HepG2 (cell line): ENCODE measurements at regions not wholly inside any gene's neighbourhood (a gene's known extent, or its start where the extent isn't known, plus 50 kb on each side); places are given as distances from the start of the nearest gene placed in this dataset.

Experiments
- ATAC-seq: fragments of 200-7000 bp; cut with Tn5 transposase; 3 replicates; pipeline ENCODE4 v1.9.1; 2020; ENCODE audit warnings: mild to moderate bottlenecking, moderate library complexity
- BruUV-seq: library from RNA; stranded (reverse); fragments of 400-500 nt; replicated peaks from 2 replicates; lab custom pipeline; 2021; lab: Mats Ljungman, UMichigan
- CTCF ChIA-PET: fragments of 300-600 bp; formaldehyde crosslinking; extraction: SDS; loops from one replicate; lab custom pipeline; 2021; ENCODE audit warnings: low total read pairs, inconsistent platforms, low intra/inter-chr PET ratio; lab: Yijun Ruan, JAX
- POLR2A ChIA-PET: fragments of 350-600 bp; sonication (Branson Sonifier 250); formaldehyde crosslinking; loops from one replicate; lab custom pipeline; 2020; ENCODE audit warnings: antibody characterized with exemption, inconsistent platforms; lab: Yijun Ruan, JAX
- DNase-seq: peaks from one replicate; pipeline ENCODE4 v3.0.0-alpha.2; 2015; ENCODE audit warnings: low spot score
- FAIRE-seq: peaks from 3 replicates; lab custom pipeline; 2011; peaks lifted over from hg19 to GRCh38; lab: Jason Lieb, UNC
- H2AFZ ChIP-seq: one replicate; pipeline ENCODE4 v1.6.1; 2011; ENCODE audit warnings: low read length, inconsistent platforms
- H3K27ac ChIP-seq: fragments of 300-600 bp; 3 replicates; pipeline ENCODE4 v1.8.0; 2011; ENCODE audit warnings: mixed run types, mild to moderate bottlenecking, mixed read lengths, low read length, inconsistent platforms; ENCODE audit not compliant: insufficient read depth; ENCODE audit errors: extremely low read length
- H3K27me3 ChIP-seq, 2 experiments: fragments of 200-600 bp in 1 of 2; 2 replicates in 1 of 2; 3 replicates in 1 of 2; pipeline versions ENCODE4 v1.6.0 to v1.8.0; 2011; ENCODE audit warnings: low read length in 2 of 2, mild to moderate bottlenecking in 2 of 2, moderate library complexity in 2 of 2, inconsistent platforms in 1 of 2; ENCODE audit not compliant: insufficient read depth in 2 of 2, control insufficient read depth in 1 of 2
- H3K36me3 ChIP-seq, 2 experiments: fragments of 200-600 bp in 1 of 2; replicated peaks in 1 of 2; 2 replicates in 1 of 2; 3 replicates in 1 of 2; pipeline versions ENCODE4 v1.5.1 to v1.8.0; 2011; ENCODE audit warnings: low read length in 2 of 2, inconsistent platforms in 1 of 2; ENCODE audit not compliant: insufficient read depth in 2 of 2, control insufficient read depth in 1 of 2
- H3K4me1 ChIP-seq: 2 replicates; pipeline ENCODE4 v1.5.1; 2012; ENCODE audit warnings: low read length, inconsistent platforms; ENCODE audit not compliant: insufficient read depth
- H3K4me2 ChIP-seq: 2 replicates; pipeline ENCODE4 v1.6.0; 2011; ENCODE audit warnings: low read depth, low read length, inconsistent platforms
- H3K4me3 ChIP-seq, 3 experiments: fragments of 200-600 bp in 1 of 3; sonication (generic), shearing (Covaris generic) in 1 of 3; replicated peaks in 1 of 3; 2 replicates each; pipeline ENCODE4 v1.5.1; 2011 to 2016; ENCODE audit warnings: low read length in 3 of 3, inconsistent platforms in 2 of 3, low read depth in 2 of 3, mild to moderate bottlenecking in 2 of 3, control low read depth in 1 of 3, mixed read lengths in 1 of 3; ENCODE audit not compliant: insufficient read depth in 1 of 3
- H3K79me2 ChIP-seq: one replicate; pipeline ENCODE4 v1.6.1; 2011; ENCODE audit warnings: low read length, inconsistent platforms; ENCODE audit not compliant: insufficient read depth
- H3K9ac ChIP-seq: 2 replicates; pipeline ENCODE4 v1.6.0; 2011; ENCODE audit warnings: mild to moderate bottlenecking, low read depth, low read length, inconsistent platforms; ENCODE audit not compliant: insufficient read depth
- H3K9me3 ChIP-seq: 2 replicates; pipeline ENCODE4 v1.5.1; 2012; ENCODE audit warnings: mild to moderate bottlenecking, low read length
- H4K20me1 ChIP-seq: 2 replicates; pipeline ENCODE4 v1.6.0; 2011; ENCODE audit warnings: inconsistent platforms, mild to moderate bottlenecking, low read length, moderate library complexity; ENCODE audit not compliant: insufficient read depth
- ATF6 ChIP-seq: sonication (generic); formaldehyde crosslinking; conservative IDR thresholded peaks from 2 replicates; pipeline ENCODE4 v1.4.0; 2020; ENCODE audit warnings: missing genetic modification reagents
- ATM ChIP-seq: fragments of 450-650 bp; IDR thresholded peaks from 2 replicates; pipeline ENCODE4 v1.7.1; 2017; ENCODE audit warnings: mild to moderate bottlenecking, borderline replicate concordance
- FOXK1 ChIP-seq: sonication (generic); formaldehyde crosslinking; IDR thresholded peaks from 2 replicates; pipeline ENCODE4 v1.4.0; 2020; ENCODE audit warnings: low read depth, missing genetic modification reagents, borderline replicate concordance
- GPN1 ChIP-seq: sonication (generic); formaldehyde crosslinking; IDR thresholded peaks from 2 replicates; pipeline ENCODE4 v1.5.1; 2020; ENCODE audit warnings: missing genetic modification reagents, borderline replicate concordance
- HOXA3 ChIP-seq: sonication (generic); formaldehyde crosslinking; IDR thresholded peaks from 2 replicates; pipeline ENCODE4 v1.5.0; 2020; ENCODE audit warnings: missing genetic modification reagents
- SPEN ChIP-seq: sonication (generic); formaldehyde crosslinking; IDR thresholded peaks from 2 replicates; pipeline ENCODE4 v1.5.1; 2020; ENCODE audit warnings: low read depth, mild to moderate bottlenecking, missing genetic modification reagents
- ZKSCAN5 ChIP-seq: sonication (generic); formaldehyde crosslinking; IDR thresholded peaks from 2 replicates; pipeline ENCODE4 v1.5.1; 2020; ENCODE audit warnings: mild to moderate bottlenecking, missing genetic modification reagents
- ZNF282 ChIP-seq: fragments of 450-650 bp; IDR thresholded peaks from 2 replicates; pipeline ENCODE4 v1.6.1; 2018; ENCODE audit not compliant: partially characterized antibody
- WGBS: methylation state at CpG from one replicate; pipeline ENCODE4 v1.1.6; 2017; ENCODE audit warnings: low lambda C conversion rate; 5-methylcytosine and 5-hydroxymethylcytosine counted together
- in situ Hi-C: cut with HindIII; loops from 2 replicates; pipeline ENCODE4 v1.10.0; 2017; ENCODE audit warnings: low pct_unique_long_range_greater_than_20kb; ENCODE audit not compliant: extremely low pct_ligation_motif_present
- intact Hi-C: fragments of 100-400 bp; cut with micrococcal nuclease; formaldehyde crosslinking; loops from one replicate; pipeline ENCODE4 v1.10.0; 2022; ENCODE audit not compliant: unreplicated experiment
- TF ChIP-seq, protein P1 (sequence below): IDR thresholded peaks from 2 replicates; pipeline ENCODE4 v1.6.1; 2018; ENCODE audit warnings: missing genetic modification reagents

DNA sequence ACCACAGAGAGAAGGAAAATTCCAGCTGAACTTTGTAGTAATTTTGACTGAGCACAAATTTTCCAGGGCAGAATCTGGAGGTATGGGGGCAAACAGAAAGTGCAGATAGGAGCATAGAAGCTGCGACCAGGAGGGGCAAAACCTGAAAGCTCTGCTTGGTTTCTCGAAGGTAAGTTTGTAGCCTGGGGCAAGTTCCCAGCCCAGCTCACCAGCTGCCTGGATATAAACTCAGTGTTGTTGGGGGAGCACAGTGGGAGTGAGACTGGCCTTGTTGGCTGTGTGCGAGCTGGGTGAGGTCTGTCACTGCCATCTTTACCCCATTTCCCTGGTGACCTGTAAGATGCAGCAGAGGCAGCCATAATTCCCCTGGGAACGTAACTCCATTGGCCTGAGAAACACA is 213.5 kb upstream of the POF1B start:
- Histone ChIP-seq H2AFZ (no peak overlapping the region), H3K4me2 (no peak overlapping the region), H3K27ac (no peak overlapping the region), H3K79me2 (no peaks in the 10 kb centered on the region), H3K27me3 (no peaks in the 10 kb centered on the region), H3K36me3 (no peaks in the 10 kb centered on the region)
- DNase-seq: no peak
- ChIA-PET POLR2A (no interaction called here), CTCF (no interaction called here)
- no TSS peak for BruUV-seq
- intact Hi-C loops: no loop called here
- ATAC-seq: no peak
- TF ChIP-seq, protein P1, sequence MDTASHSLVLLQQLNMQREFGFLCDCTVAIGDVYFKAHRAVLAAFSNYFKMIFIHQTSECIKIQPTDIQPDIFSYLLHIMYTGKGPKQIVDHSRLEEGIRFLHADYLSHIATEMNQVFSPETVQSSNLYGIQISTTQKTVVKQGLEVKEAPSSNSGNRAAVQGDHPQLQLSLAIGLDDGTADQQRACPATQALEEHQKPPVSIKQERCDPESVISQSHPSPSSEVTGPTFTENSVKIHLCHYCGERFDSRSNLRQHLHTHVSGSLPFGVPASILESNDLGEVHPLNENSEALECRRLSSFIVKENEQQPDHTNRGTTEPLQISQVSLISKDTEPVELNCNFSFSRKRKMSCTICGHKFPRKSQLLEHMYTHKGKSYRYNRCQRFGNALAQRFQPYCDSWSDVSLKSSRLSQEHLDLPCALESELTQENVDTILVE (CRISPR knock-in tag): no peak
- TF ChIP-seq ZKSCAN5 (no peak), SPEN (CRISPR knock-in tag) (no peak), ZNF282 (no peak), ATF6 (CRISPR knock-in tag) (no peak), GPN1 (CRISPR knock-in tag) (no peak), HOXA3 (CRISPR knock-in tag) (no peak), ATM (no peak), FOXK1 (CRISPR knock-in tag) (no peak)
- TF ChIP-seq, all 625 proteins: peak for 0
- FAIRE-seq: no peak
- Histone ChIP-seq H4K20me1 (no peaks in the 10 kb centered on the region), H3K9me3 (no peaks in the 10 kb centered on the region), H3K9ac (no peak overlapping the region), H3K4me3 (no peak overlapping the region), H3K4me1 (no peaks in the 10 kb centered on the region)
- in situ Hi-C loops: no loop called here
- no CpG with 5 or more reads among the region's 4 CpGs for WGBS
